ENCODE measurements at regions not wholly inside any gene's neighbourhood (a gene's known extent, or its start where the extent isn't known, plus 50 kb on each side); places are given as distances from the start of the nearest gene placed in this dataset.

DNA sequence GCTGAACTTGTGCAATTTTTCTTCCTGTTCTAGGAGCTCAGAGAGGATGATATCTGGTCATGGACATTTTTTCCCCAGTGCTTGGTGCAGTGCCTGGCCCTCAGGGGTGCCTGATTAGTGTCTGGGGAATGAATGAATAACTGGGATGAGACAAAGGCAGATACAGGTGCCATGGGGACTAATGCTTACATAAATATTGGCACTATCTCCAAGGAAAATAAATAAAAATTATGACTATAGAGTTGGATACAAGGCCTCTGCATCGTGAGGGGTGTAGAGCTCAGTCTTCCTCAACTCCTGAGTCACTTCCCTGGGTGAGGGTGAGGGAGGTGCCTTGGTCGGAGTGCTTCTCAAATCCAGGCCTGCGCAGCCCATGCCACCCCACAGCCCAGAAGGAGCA lies 188.6 kb downstream of the KCNA5 start:
- Histone ChIP-seq H3K36me3 (no peaks in the 10 kb centered on the region), H3K4me1 (no peaks in the 10 kb centered on the region), H3K27ac (no peak overlapping the region), H3K27me3 (no peaks in the 10 kb centered on the region), H3K9me3 (no peaks in the 10 kb centered on the region), H3K4me3 (no peak overlapping the region)
- TF ChIP-seq CTCF (IDR thresholded peaks at IDR 0.05): no peak
- DNase-seq (ENCODE audit: low spot score): no peak

GRCh38 chr12:5232826-5233500 lies 189.3 kb downstream of the KCNA5 start:
- no peaks in the 10 kb centered on the region for H3K27me3 ChIP-seq
- no peaks in the 10 kb centered on the region for H3K9me3 ChIP-seq
- no peaks in the 10 kb centered on the region for H3K4me1 ChIP-seq
- TF ChIP-seq CTCF (IDR thresholded peaks at IDR 0.05): no peak
- no peaks in the 10 kb centered on the region for H3K36me3 ChIP-seq
- H3K27ac ChIP-seq: no peak overlapping the region
- no peak overlapping the region for H3K4me3 ChIP-seq
- no peak for DNase-seq (ENCODE audit: low spot score)

DNA sequence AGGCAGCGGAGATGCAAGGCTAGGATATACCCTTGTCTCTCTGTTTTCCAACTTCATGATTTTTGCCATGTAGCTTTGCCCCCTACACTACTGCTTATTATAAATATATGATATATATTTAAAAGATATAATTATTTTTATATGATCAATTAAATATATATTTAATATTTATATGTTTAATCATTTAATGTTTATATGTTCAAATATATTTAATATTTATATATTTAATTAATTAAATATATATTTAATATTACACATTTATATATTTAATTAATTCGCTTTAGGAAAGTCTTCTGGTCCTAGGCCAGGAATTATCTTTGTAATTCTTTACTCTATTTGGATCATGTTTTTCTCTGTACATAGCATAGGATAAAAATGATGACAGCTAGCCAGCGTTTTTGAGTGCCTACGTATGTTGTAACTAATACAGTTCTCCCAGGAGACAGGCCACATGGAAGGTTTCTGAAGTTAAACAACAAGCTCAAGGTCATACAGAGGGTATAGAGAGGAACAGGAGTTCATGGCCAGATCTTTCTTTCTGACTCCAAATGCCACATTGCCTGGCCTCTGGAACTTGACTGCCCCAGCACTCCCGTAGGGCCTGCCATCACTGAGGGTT lies 192.5 kb downstream of the KCNA5 start:
- no peak overlapping the region for H3K27ac ChIP-seq
- H3K36me3 ChIP-seq: no peaks in the 10 kb centered on the region

GRCh38 chr12:5242440-5242839 lies 189.5 kb upstream of the NTF3 start:
- peaks cover 0 to 5% of the 10 kb centered on the region in 2 donors for H3K4me1 ChIP-seq
- no peak overlapping the region for H3K4me3 ChIP-seq
- TF ChIP-seq CTCF (IDR thresholded peaks at IDR 0.05): no peak
- H3K27me3 ChIP-seq: no peaks in the 10 kb centered on the region
- H3K36me3 ChIP-seq: no peaks in the 10 kb centered on the region
- DNase-seq (ENCODE audit: low spot score): no peak
- no peak overlapping the region for H3K27ac ChIP-seq
- H3K9me3 ChIP-seq: no peaks in the 10 kb centered on the region

More for the DNA sequence above, 192.5 kb downstream of the KCNA5 start:
- Histone ChIP-seq H3K4me3 (no peak overlapping the region), H3K4me1 (no peaks in the 10 kb centered on the region), H3K27me3 (no peaks in the 10 kb centered on the region), H3K9me3 (no peaks in the 10 kb centered on the region)
- no peak for TF ChIP-seq CTCF (IDR thresholded peaks at IDR 0.05)
- DNase-seq (ENCODE audit: low spot score): no peak

GRCh38 chr12:5243014-5243413 lies 188.9 kb upstream of the NTF3 start:
- Histone ChIP-seq H3K27me3 (no peaks in the 10 kb centered on the region), H3K4me3 (no peak overlapping the region), H3K4me1 (peaks cover 0 to 5% of the 10 kb centered on the region in 2 donors), H3K27ac (no peak overlapping the region), H3K36me3 (no peaks in the 10 kb centered on the region), H3K9me3 (no peaks in the 10 kb centered on the region)
- DNase-seq (ENCODE audit: low spot score): no peak
- no peak for TF ChIP-seq CTCF (IDR thresholded peaks at IDR 0.05)
